IMR-90 (cell line): ENCODE measurements at regions not wholly inside any gene's neighbourhood (a gene's known extent, or its start where the extent isn't known, plus 50 kb on each side); places are given as distances from the start of the nearest gene placed in this dataset.

Experiments used
- ATAC-seq: fragments of 200-7000 bp; cut with Tn5 transposase; 2 replicates; pipeline ENCODE4 v1.9.1; 2020; ENCODE audit warnings: low read depth, mild to moderate bottlenecking, moderate library complexity
- BruUV-seq: library from RNA; stranded (reverse); fragments of 400-500 nt; replicated peaks from 2 replicates; lab custom pipeline; 2021; lab: Mats Ljungman, UMichigan
- CTCF ChIA-PET: fragments of 300-600 bp; formaldehyde crosslinking; extraction: SDS; loops from one replicate; lab custom pipeline; 2021; ENCODE audit warnings: antibody characterized with exemption; lab: Yijun Ruan, JAX
- POLR2A ChIA-PET: fragments of 300-600 bp; sonication (Branson Sonifier 250); formaldehyde crosslinking; loops from one replicate; lab custom pipeline; 2022; ENCODE audit warnings: antibody characterized with exemption; ENCODE audit not compliant: unreplicated experiment; lab: Charles Lee
- DNase-seq: peaks from one replicate; pipeline ENCODE4 v3.0.0; 2013
- H2AFZ ChIP-seq: replicated peaks from 2 replicates; pipeline ENCODE3; 2013; ENCODE audit warnings: low read length, mild to moderate bottlenecking; ENCODE audit not compliant: poor library complexity
- H2AK5ac ChIP-seq: 2 replicates; pipeline ENCODE4 v1.6.1; 2013; ENCODE audit warnings: low read depth, low read length, inconsistent platforms
- H2AK9ac ChIP-seq: replicated peaks from 2 replicates; pipeline ENCODE3; 2013; ENCODE audit warnings: mild to moderate bottlenecking, low read depth, low read length, moderate library complexity; ENCODE audit not compliant: poor library complexity
- H2BK120ac ChIP-seq: 2 replicates; pipeline ENCODE4 v1.6.1; 2013; ENCODE audit warnings: low read depth, low read length, inconsistent platforms
- H2BK15ac ChIP-seq: 3 replicates; pipeline ENCODE4 v1.6.1; 2013; ENCODE audit warnings: low read depth, low read length, inconsistent platforms
- H2BK20ac ChIP-seq: 2 replicates; pipeline ENCODE4 v1.6.1; 2013; ENCODE audit warnings: low read depth, mild to moderate bottlenecking, inconsistent platforms, low read length, moderate library complexity
- H2BK5ac ChIP-seq: 2 replicates; pipeline ENCODE4 v1.6.1; 2013; ENCODE audit warnings: mild to moderate bottlenecking, low read depth, low read length, inconsistent platforms; ENCODE audit not compliant: poor library complexity, severe bottlenecking
- H3K14ac ChIP-seq: replicated peaks from 2 replicates; pipeline ENCODE4 v1.6.1; 2013; ENCODE audit warnings: low read depth, low read length, inconsistent platforms
- H3K18ac ChIP-seq: 2 replicates; pipeline ENCODE4 v1.6.1; 2013; ENCODE audit warnings: low read depth, low read length, control low read depth
- H3K23ac ChIP-seq: 2 replicates; pipeline ENCODE4 v1.6.1; 2013; ENCODE audit warnings: low read depth, low read length, inconsistent platforms
- H3K27ac ChIP-seq: 2 replicates; pipeline ENCODE4 v1.5.1; 2013; ENCODE audit warnings: mild to moderate bottlenecking, control low read depth, low read length; ENCODE audit not compliant: insufficient read depth
- H3K27me3 ChIP-seq: 2 replicates; pipeline ENCODE4 v1.6.1; 2013; ENCODE audit warnings: low read length; ENCODE audit not compliant: control insufficient read depth, insufficient read depth
- H3K36me3 ChIP-seq: 2 replicates; pipeline ENCODE4 v1.6.1; 2013; ENCODE audit warnings: low read length, mixed read lengths; ENCODE audit not compliant: control insufficient read depth, insufficient read depth
- H3K4ac ChIP-seq: 2 replicates; pipeline ENCODE4 v1.6.1; 2013; ENCODE audit warnings: low read depth, low read length, inconsistent platforms
- H3K4me1 ChIP-seq: 2 replicates; pipeline ENCODE4 v1.6.1; 2013; ENCODE audit warnings: low read length, mixed read lengths; ENCODE audit not compliant: control insufficient read depth, insufficient read depth
- H3K4me2 ChIP-seq: 2 replicates; pipeline ENCODE4 v1.6.1; 2013; ENCODE audit warnings: low read depth, mild to moderate bottlenecking, control low read depth, low read length, moderate library complexity
- H3K4me3 ChIP-seq: 2 replicates; pipeline ENCODE4 v1.5.1; 2013; ENCODE audit warnings: low read depth, mild to moderate bottlenecking, control low read depth, low read length, moderate library complexity; ENCODE audit not compliant: insufficient read depth
- H3K56ac ChIP-seq: 2 replicates; pipeline ENCODE4 v1.6.1; 2013; ENCODE audit warnings: low read length, inconsistent platforms; ENCODE audit not compliant: insufficient read depth; ENCODE audit errors: extremely low read depth
- H3K79me1 ChIP-seq, 2 experiments: 2 replicates each; pipeline ENCODE4 v1.6.1; 2013; ENCODE audit warnings: low read length in 2 of 2, inconsistent platforms in 1 of 2, low read depth in 1 of 2
- H3K9ac ChIP-seq: 2 replicates; pipeline ENCODE4 v1.6.1; 2013; ENCODE audit warnings: low read depth, low read length, control low read depth
- H3K9me1 ChIP-seq: 2 replicates; pipeline ENCODE4 v1.6.1; 2013; ENCODE audit warnings: low read length, inconsistent platforms; ENCODE audit not compliant: insufficient read depth
- H3K9me3 ChIP-seq: 2 replicates; pipeline ENCODE4 v1.6.1; 2013; ENCODE audit warnings: low read length; ENCODE audit not compliant: control insufficient read depth, insufficient read depth
- H4K20me1 ChIP-seq: 2 replicates; pipeline ENCODE4 v1.6.1; 2013; ENCODE audit warnings: low read length, inconsistent platforms; ENCODE audit not compliant: insufficient read depth
- H4K5ac ChIP-seq: 2 replicates; pipeline ENCODE4 v1.6.1; 2013; ENCODE audit warnings: mild to moderate bottlenecking, low read depth, low read length, control low read depth
- H4K8ac ChIP-seq, 2 experiments: 2 replicates each; pipeline ENCODE4 v1.6.1; 2013; ENCODE audit warnings: low read depth in 2 of 2, low read length in 2 of 2, control low read depth in 1 of 2, inconsistent platforms in 1 of 2
- H4K91ac ChIP-seq: 2 replicates; pipeline ENCODE4 v1.6.1; 2013; ENCODE audit warnings: low read depth, low read length, inconsistent platforms; ENCODE audit not compliant: insufficient read depth
- CEBPB ChIP-seq: IDR thresholded peaks from 2 replicates; pipeline ENCODE4 v1.6.1; 2012; ENCODE audit warnings: low read depth, low read length, improper control_type of control experiment
- CTCF ChIP-seq: conservative IDR thresholded peaks from 2 replicates; pipeline ENCODE4 v1.5.1; 2012; ENCODE audit warnings: mild to moderate bottlenecking, low read depth, low read length, improper control_type of control experiment
- MAFK ChIP-seq: IDR thresholded peaks from 2 replicates; pipeline ENCODE4 v1.6.1; 2012; ENCODE audit warnings: low read depth, low read length, improper control_type of control experiment
- MXI1 ChIP-seq: IDR thresholded peaks from 2 replicates; pipeline ENCODE4 v1.6.1; 2012; ENCODE audit warnings: low read depth, mild to moderate bottlenecking, low read length, moderate library complexity, borderline replicate concordance
- NFE2L2 ChIP-seq: fragments of 150-350 bp; IDR thresholded peaks from 2 replicates; pipeline ENCODE4 v1.6.1; 2016; ENCODE audit warnings: low read depth, mild to moderate bottlenecking, low read length
- POLR2A ChIP-seq: IDR thresholded peaks from 2 replicates; pipeline ENCODE4 v1.6.1; 2012; ENCODE audit warnings: mild to moderate bottlenecking, low read depth, low read length
- RAD21 ChIP-seq: IDR thresholded peaks from 2 replicates; pipeline ENCODE4 v1.6.1; 2012; ENCODE audit warnings: low read length, improper control_type of control experiment
- RCOR1 ChIP-seq: IDR thresholded peaks from 2 replicates; pipeline ENCODE4 v1.6.1; 2012; ENCODE audit warnings: mild to moderate bottlenecking, low read length, improper control_type of control experiment; ENCODE audit not compliant: insufficient replicate concordance
- RFX5 ChIP-seq: IDR thresholded peaks from 2 replicates; pipeline ENCODE4 v1.8.0; 2012; ENCODE audit warnings: low read depth, mild to moderate bottlenecking, low read length, moderate library complexity
- WGBS, 2 experiments: methylation state at CpG; one replicate each; pipeline versions ENCODE4 v1.1.5 to v1.1.7; 2013; ENCODE audit warnings: missing lambda C conversion rate in 2 of 2; ENCODE audit not compliant: insufficient read length in 1 of 2; ENCODE audit errors: extremely low coverage in 2 of 2; 5-methylcytosine and 5-hydroxymethylcytosine counted together
- dilution Hi-C: fragments of 300-500 bp; cut with HindIII; formaldehyde crosslinking; loops from one replicate; pipeline ENCODE4 v1.14.3; 2018; ENCODE audit warnings: low sequenced_read_pairs; ENCODE audit not compliant: unreplicated experiment
- in situ Hi-C: fragments of 300-500 bp; cut with MboI; formaldehyde crosslinking; loops from 3 replicates; pipeline ENCODE4 v1.14.3; 2019; ENCODE audit warnings: low sequenced_read_pairs, inconsistent platforms, mixed read lengths
- intact Hi-C: fragments of 100-400 bp; cut with micrococcal nuclease; formaldehyde crosslinking; loops from 2 replicates; pipeline ENCODE4 v1.10.0; 2022
- TF ChIP-seq, protein P1 (sequence below): fragments of 150-350 bp; IDR thresholded peaks from 2 replicates; pipeline ENCODE4 v1.6.1; 2016; ENCODE audit warnings: low read depth, mild to moderate bottlenecking, low read length, moderate library complexity, borderline replicate concordance

- BruUV-seq = no TSS peak
- Histone ChIP-seq H2BK15ac (no peak overlapping the region), H2AK5ac (no peak overlapping the region), H3K79me1 (no peaks in the 10 kb centered on the region), H3K23ac (no peak overlapping the region), H2AK9ac (no peak overlapping the region), H2BK20ac (no peak overlapping the region), H4K91ac (no peak overlapping the region), H3K9me3 (no peaks in the 10 kb centered on the region), H2AFZ (no peak overlapping the region), H3K4me1 (0 out of 2 replicates have a peak, but pooled peaks cover 1% of the 10 kb centered on the region), H3K18ac (no peak overlapping the region), H4K5ac (no peak overlapping the region), H3K9me1 (no peaks in the 10 kb centered on the region), H3K56ac (no peak overlapping the region), H3K4ac (no peak overlapping the region), H3K4me2 (no peak overlapping the region), H3K36me3 (no peaks in the 10 kb centered on the region), H3K27ac (no peak overlapping the region), H2BK120ac (no peak overlapping the region), H3K9ac (no peak overlapping the region), H3K14ac (no peak overlapping the region), H4K20me1 (no peaks in the 10 kb centered on the region), H4K8ac (no peak overlapping the region), H3K27me3 (peaks cover 2% of the 10 kb centered on the region; the same call in 1 of the 2 replicates), H2BK5ac (no peak overlapping the region), H3K4me3 (no peak overlapping the region)
- dilution Hi-C loops (no loop called here), intact Hi-C loops (no loop called here), in situ Hi-C loops (no loop called here)
- no CpG with 5 or more reads among the region's 3 CpGs for WGBS, 2 experiments
- POLR2A ChIA-PET = no interaction called here
- DNase-seq = no peak
- ATAC-seq = no peak
- CTCF ChIA-PET = no interaction called here
- TF ChIP-seq POLR2A (no peak), MXI1 (no peak), RCOR1 (no peak), MAFK (no peak), CEBPB (no peak), NFE2L2 (no peak), RFX5 (no peak), RAD21 (no peak), CTCF (no peak)
- TF ChIP-seq, protein P1, sequence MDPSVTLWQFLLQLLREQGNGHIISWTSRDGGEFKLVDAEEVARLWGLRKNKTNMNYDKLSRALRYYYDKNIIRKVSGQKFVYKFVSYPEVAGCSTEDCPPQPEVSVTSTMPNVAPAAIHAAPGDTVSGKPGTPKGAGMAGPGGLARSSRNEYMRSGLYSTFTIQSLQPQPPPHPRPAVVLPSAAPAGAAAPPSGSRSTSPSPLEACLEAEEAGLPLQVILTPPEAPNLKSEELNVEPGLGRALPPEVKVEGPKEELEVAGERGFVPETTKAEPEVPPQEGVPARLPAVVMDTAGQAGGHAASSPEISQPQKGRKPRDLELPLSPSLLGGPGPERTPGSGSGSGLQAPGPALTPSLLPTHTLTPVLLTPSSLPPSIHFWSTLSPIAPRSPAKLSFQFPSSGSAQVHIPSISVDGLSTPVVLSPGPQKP = no peak
These were observed 69.2 kb downstream of the NABP1 start for GRCh38 chr2:191747170-191747530.
